Gastroesophageal sphincter (tissue), 4 donors: ENCODE measurements at regions not wholly inside any gene's neighbourhood (a gene's known extent, or its start where the extent isn't known, plus 50 kb on each side); places are given as distances from the start of the nearest gene placed in this dataset.

Source experiments
- ATAC-seq: fragments of 150-250 bp; one replicate; pipeline ENCODE4 v1.9.1; 2016; ENCODE audit warnings: mild to moderate bottlenecking, moderate library complexity
- H3K27ac ChIP-seq, 4 donors: fragments of 200-600 bp; sonication (generic) in 3 of 4; 1 replicate in 3 of 4; 2 replicates in 1 of 4; pipeline ENCODE4 v1.5.1; 2016 to 2019
- H3K27me3 ChIP-seq: fragments of 200-600 bp; sonication (generic); one replicate; pipeline ENCODE4 v1.5.1; 2019
- H3K36me3 ChIP-seq, 2 donors: fragments of 200-600 bp; sonication (generic); one replicate each; pipeline ENCODE4 v1.5.1; 2019; ENCODE audit warnings: control low read depth in 1 of 2
- H3K4me1 ChIP-seq, 3 donors: fragments of 200-600 bp; sonication (generic); 1 replicate in 2 of 3; 2 replicates in 1 of 3; pipeline ENCODE4 v1.5.1; 2016 to 2019; ENCODE audit warnings: control low read depth in 2 of 3
- H3K4me3 ChIP-seq, 2 donors: fragments of 200-600 bp; sonication (generic); one replicate each; pipeline ENCODE4 v1.5.1; 2019; ENCODE audit warnings: mild to moderate bottlenecking in 1 of 2, moderate library complexity in 1 of 2
- H3K9me3 ChIP-seq, 3 donors: fragments of 200-600 bp; sonication (generic); one replicate each; pipeline ENCODE4 v1.5.1; 2017 to 2019; ENCODE audit warnings: control low read depth in 2 of 3
- CTCF ChIP-seq, 4 experiments: fragments of 200-600 bp in 2 of 4; fragments of 450-650 bp in 2 of 4; sonication (generic) in 1 of 4; IDR thresholded peaks; one replicate each; pipeline ENCODE4 v1.5.1; 2017 to 2019; ENCODE audit warnings: antibody characterized with exemption in 4 of 4, mild to moderate bottlenecking in 2 of 4, moderate library complexity in 2 of 4
- EP300 ChIP-seq: sonication (generic); formaldehyde crosslinking; IDR thresholded peaks from one replicate; pipeline ENCODE4 v1.6.1; 2017; ENCODE audit warnings: antibody characterized with exemption, mild to moderate bottlenecking
- POLR2A ChIP-seq, 2 donors: fragments of 450-650 bp; IDR thresholded peaks; one replicate each; pipeline ENCODE4 v1.6.1; 2017; ENCODE audit warnings: antibody characterized with exemption in 2 of 2, mild to moderate bottlenecking in 2 of 2, moderate library complexity in 1 of 2
- POLR2AphosphoS5 ChIP-seq: sonication (generic); formaldehyde crosslinking; IDR thresholded peaks from one replicate; pipeline ENCODE4 v1.6.1; 2017; ENCODE audit warnings: antibody characterized with exemption
- WGBS, 2 donors: methylation state at CpG; one replicate each; pipeline ENCODE4 v1.1.5; 2018; ENCODE audit warnings: low coverage in 1 of 2; 5-methylcytosine and 5-hydroxymethylcytosine counted together

- no peaks in the 10 kb centered on the region for H3K9me3 ChIP-seq
- peaks cover 0 to 8% (median 7%) of the 10 kb centered on the region in 3 donors for H3K4me1 ChIP-seq
- no peaks in the 10 kb centered on the region for H3K27me3 ChIP-seq
- ATAC-seq: peak; percentile 5
- no peaks in the 10 kb centered on the region for H3K36me3 ChIP-seq
- H3K27ac ChIP-seq: peak overlapping the region in 3 of 4 donors; percentile 25 to 80 (median 62)
- no peak overlapping the region for H3K4me3 ChIP-seq
- WGBS, 2 donors: 54 to 84% methylated on average over 3 of the region's 3 CpGs
- TF ChIP-seq POLR2AphosphoS5: no peak
- TF ChIP-seq EP300: no peak
- TF ChIP-seq CTCF (IDR thresholded peaks at IDR 0.05): no peak
- no peak for TF ChIP-seq POLR2A (IDR thresholded peaks at IDR 0.05)
Measured at GRCh38 chr12:47378222-47378582, 298.4 kb upstream of the AMIGO2 start.

DNA sequence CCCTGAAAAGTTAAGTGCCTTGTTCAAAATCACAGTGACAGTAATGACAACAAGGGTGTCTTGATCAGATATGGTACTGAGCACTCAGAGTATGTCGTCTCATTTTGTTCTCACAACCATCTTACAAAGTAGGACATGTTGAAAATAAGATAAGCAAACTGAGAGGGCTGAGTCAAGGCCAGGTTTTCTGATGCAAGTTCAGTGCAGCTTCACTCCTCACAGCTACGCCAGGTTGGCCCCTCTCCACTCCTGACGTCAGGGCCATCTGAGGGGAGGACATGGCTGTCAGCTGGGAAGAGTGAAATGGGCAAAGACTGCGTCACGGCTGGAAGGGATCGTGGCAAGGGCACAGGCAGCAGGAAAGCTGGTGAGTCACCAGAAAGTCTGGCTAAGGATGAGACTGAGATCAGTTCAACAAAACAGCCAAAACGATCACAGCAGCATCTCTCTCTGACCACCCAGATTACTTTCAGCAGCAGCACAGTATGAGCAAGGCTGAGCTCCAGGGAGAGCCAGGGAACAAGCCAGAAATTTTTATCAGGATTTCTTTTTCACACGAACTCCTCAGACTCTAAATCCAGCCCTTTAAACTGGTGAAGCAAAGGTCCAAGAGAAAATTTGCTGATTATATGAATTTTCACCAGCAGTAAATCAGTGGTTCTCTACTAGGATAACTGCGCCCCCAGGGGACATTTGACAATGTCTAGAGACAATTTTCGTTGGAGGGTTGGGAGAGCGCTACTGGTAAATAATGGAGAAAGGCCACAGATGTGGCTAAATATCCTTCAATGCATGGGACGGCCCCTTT, 297.9 kb upstream of the AMIGO2 start:
- peak; percentile 97 for ATAC-seq
- Histone ChIP-seq H3K4me1 (peaks cover 0 to 8% (median 7%) of the 10 kb centered on the region in 3 donors), H3K9me3 (no peaks in the 10 kb centered on the region), H3K4me3 (no peak overlapping the region), H3K27me3 (no peaks in the 10 kb centered on the region), H3K27ac (peak overlapping the region; percentile 25 to 80 (median 50)), H3K36me3 (no peaks in the 10 kb centered on the region)
- 53% methylated on average over 6 to 10 of the region's 12 CpGs for WGBS, 2 donors
- TF ChIP-seq EP300 (peak; percentile 74), CTCF (IDR thresholded peaks at IDR 0.05) (no peak), POLR2AphosphoS5 (peak; percentile 70), POLR2A (IDR thresholded peaks at IDR 0.05) (no peak)

DNA sequence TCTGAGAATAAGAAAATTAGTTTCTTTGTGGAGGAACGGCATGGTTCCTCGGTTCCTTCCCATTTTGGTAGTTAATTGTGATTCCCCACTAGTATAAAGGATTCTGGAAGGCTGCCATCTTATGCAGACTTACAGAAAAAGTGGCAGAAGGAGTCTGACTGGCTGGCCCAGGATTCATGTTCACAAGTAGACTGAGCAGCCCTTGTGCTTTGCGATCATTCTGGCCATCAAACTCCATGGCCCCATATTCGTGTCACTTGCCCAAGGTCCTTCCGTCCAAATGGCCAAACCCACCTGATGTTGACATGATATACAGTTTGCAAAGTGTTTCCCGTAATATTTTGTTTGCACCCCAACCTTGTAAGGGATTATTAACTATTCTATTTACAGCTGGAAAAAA, 297.2 kb upstream of the AMIGO2 start:
- peak overlapping the region in 3 of 4 donors; percentile 39 to 80 (median 62) for H3K27ac ChIP-seq
- no peaks in the 10 kb centered on the region for H3K9me3 ChIP-seq
- no peak overlapping the region for H3K4me3 ChIP-seq
- no peak for ATAC-seq
- 74 to 78% methylated on average over 3 to 6 of the region's 6 CpGs for WGBS, 2 donors
- TF ChIP-seq POLR2AphosphoS5 (no peak), CTCF (IDR thresholded peaks at IDR 0.05) (no peak), POLR2A (IDR thresholded peaks at IDR 0.05) (no peak), EP300 (no peak)
- H3K27me3 ChIP-seq: no peaks in the 10 kb centered on the region
- no peaks in the 10 kb centered on the region for H3K36me3 ChIP-seq
- H3K4me1 ChIP-seq: peaks cover 0 to 8% (median 7%) of the 10 kb centered on the region in 3 donors

DNA sequence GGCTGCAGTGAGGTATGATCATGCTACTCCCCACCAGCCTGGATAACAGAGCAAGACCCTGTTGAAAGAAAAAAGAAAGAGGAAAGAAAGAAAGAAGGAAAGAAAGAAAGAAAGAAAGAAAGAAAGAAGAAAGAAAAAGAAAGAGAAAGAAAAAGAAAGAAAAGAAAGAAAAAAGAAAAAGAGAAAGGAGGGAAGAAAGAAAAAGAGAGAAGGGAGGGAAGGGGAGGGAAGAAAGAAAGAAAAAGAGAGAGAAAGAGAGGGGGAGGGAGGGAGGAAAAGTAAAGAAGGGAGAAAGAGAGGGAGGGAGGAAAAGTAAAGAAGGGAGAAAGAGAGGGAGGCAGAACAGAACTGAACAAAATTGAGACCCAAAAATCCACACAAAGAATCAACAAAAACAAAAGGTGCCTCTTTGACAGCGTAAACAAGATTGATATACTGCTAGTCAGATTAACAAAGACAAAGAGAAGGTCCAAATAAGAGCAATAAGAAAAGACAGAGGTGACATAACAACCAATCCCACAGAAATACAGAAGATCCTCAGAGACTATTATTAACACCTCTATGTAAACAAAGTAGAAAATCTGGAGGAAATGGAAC, 293.9 kb upstream of the AMIGO2 start:
- H3K27me3 ChIP-seq: no peaks in the 10 kb centered on the region
- H3K4me1 ChIP-seq: peaks cover 0 to 8% (median 7%) of the 10 kb centered on the region in 3 donors
- TF ChIP-seq POLR2AphosphoS5: no peak
- H3K4me3 ChIP-seq: no peak overlapping the region
- H3K36me3 ChIP-seq: no peaks in the 10 kb centered on the region
- H3K9me3 ChIP-seq: no peaks in the 10 kb centered on the region
- ATAC-seq: no peak
- H3K27ac ChIP-seq: no peak overlapping the region
- 56 to 57% methylated on average over 1 of the region's 1 CpG for whole genome bisulfite sequencing, 2 donors

- no peaks in the 10 kb centered on the region for H3K4me1 ChIP-seq
- no peak overlapping the region for H3K4me3 ChIP-seq
- H3K36me3 ChIP-seq: no peaks in the 10 kb centered on the region
- WGBS, 2 donors: 62 to 64% methylated on average over 2 to 4 of the region's 4 CpGs
- H3K27me3 ChIP-seq: no peaks in the 10 kb centered on the region
- TF ChIP-seq POLR2AphosphoS5: no peak
- TF ChIP-seq EP300: no peak
- no peak for TF ChIP-seq POLR2A (IDR thresholded peaks at IDR 0.05)
- no peak for TF ChIP-seq CTCF (IDR thresholded peaks at IDR 0.05)
- no peak for ATAC-seq
- no peak overlapping the region for H3K27ac ChIP-seq
- H3K9me3 ChIP-seq: no peaks in the 10 kb centered on the region
Measured at GRCh38 chr12:47370421-47370820, 290.7 kb upstream of the AMIGO2 start.
